IPS DF 19.7 (cell line): ENCODE measurements at regions not wholly inside any gene's neighbourhood (a gene's known extent, or its start where the extent isn't known, plus 50 kb on each side); places are given as distances from the start of the nearest gene placed in this dataset.
"Not testable (repeated sequence)": the region's sequence is repeated elsewhere in the genome, so short reads cannot be mapped to it uniquely, and the experiment has no call there.

Experiments used
- DNase-seq: peaks from one replicate; pipeline ENCODE4 v3.0.0-alpha.2; 2013; ENCODE audit warnings: low read depth, low spot score

DNA sequence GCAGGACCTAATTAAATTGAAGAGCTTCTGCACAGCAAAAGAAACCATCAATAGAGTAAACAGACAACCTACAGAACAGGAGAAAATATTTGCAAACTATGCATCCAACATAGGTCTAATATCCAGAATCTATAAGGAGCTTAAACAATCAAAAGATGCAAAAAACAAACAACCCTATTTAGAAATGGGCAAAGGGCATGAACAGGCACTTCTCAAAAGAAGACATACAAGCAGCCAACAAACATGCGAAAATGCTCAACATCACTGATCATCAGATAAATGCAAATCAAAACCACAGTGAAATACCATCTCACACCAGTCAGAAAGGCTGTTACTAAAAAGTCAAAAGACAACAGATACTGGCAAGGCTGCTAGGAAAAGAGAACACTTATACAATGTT, 189.2 kb downstream of the CYP26B1 start:
- DNase-seq: not testable (repeated sequence)

DNA sequence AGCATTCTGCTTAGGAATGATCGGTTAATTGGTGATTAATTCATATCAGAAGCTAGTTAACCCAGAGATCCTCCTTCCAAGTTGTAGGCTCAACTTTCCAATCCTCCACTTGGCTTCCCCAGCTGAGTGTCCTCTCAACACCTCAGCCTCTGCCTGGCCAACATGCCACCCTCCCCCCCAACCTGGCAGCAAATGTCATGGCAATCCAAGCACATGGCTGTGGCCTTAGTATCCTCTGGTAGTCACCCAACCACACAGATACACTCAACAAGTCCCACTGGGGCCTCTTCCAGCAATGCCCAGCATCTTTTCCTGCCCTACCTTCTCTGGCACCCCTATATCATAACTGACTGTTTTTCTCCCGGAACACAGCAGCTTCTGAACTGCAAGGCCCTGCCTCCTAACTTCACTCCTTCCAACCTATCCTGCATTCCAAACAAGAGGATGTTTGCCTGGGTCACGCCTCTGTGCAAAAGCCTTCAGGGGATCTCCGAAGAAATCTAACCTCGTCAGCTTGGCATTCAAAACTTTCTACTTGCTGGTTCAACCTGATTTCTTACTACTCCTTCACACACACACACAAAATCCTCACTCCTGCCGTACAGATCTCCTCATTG, 195.0 kb downstream of the CYP26B1 start:
- DNase-seq: no peak

DNA sequence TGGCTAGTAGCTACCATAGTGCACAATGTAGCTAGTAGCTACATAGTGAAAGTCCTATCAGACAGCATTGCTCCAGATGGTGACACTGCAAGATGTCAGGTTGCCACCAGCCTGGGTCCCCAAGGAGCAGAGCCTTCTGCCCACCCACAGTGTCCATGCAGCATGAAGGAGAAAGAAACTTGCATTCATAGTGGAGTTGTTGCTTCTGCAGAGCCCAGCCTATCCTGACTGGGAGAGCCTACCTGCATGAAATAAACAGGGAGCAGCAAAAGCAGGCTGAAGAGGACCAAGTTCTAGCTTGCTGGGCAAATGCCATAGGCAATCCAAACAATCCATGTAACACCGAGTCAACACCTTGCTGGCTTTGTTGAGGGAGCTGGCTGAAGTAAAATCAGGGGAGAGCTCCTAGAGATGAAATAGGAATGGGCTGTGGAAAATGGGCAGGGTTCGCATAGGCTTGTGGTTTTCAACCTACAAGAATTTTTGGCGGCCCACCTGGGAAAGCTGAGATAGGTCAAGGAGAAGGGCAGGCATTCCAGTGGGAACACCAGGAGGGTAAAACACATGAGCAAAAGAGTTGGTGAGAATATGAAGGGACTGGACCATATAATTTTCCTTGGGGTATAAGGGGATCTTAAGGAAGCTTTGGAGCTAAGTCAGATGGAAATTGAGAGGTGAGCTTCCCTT, 195.8 kb downstream of the CYP26B1 start:
- no peak for DNase-seq

DNA sequence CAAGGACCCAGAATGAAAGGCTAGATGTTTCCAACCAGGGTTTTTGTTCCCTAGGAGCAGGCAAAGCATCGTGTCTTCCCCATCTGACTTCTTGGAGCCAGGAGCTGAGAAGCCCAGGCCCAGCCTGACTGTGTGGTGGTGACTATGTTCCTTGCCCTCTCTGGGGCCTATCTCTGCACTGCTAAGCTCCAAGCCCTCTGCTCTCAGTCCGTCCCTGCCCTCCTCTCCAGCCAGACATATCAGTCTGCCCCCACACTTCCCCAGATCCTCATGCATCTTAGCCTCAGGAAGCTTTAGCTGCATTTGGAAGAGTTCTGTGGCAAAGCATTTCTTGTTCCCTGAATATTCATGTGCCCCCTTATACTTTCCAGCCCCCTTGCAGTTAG, 196.6 kb downstream of the CYP26B1 start:
- no peak for DNase-seq

DNA sequence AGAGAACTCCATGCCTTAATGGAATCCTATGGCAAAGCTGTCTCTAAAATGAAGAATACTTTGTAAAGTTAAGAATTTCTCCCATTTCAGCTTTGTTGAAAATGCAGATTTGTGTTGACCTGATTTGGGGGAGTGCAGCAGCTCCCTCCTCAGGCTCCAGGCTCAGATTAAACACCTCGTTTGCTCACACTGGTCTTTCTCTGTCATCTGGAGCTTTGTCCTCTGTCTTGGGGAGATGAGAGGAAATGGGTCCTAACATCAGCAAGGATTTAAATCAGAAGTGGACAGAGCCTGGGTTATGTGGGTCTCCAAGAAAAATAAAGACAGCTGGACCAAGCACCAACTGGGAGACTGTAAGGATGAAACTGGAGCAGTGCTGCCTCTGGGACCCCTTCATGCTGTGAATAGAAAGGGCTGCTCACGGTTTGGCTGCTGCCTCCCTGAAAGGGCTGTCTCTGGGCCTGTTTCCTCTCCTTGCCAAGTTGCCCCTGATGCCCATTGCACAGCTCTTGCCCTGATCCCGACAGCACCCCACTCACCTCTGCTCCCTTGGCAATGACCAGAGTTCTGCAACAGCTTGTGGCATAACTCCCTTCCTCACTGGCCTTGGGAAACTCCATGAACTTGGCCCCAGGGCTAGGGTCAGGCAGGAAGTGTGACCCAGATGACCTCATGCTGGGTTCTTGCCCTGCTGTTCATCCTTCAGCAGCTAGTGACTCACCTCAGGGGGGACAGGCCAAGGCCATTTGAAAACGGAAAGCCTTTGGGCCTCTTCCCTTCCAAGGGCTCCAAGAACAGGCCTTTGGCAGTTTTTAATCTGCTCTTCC, 197.2 kb downstream of the CYP26B1 start:
- DNase-seq: no peak

DNA sequence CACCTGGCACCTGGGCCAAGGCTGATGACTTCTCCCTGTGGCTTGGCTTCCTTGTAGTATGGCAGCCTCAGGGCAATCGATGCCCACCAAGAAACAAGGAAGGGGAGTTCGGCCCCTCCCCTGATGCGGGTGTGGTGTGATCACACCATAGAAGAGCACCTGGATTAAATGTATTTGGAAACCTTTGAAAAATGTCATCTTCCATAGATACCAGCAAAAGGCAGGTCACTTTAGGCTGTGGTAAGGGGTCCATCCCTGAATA, 198.2 kb downstream of the CYP26B1 start:
- no peak for DNase-seq

DNA sequence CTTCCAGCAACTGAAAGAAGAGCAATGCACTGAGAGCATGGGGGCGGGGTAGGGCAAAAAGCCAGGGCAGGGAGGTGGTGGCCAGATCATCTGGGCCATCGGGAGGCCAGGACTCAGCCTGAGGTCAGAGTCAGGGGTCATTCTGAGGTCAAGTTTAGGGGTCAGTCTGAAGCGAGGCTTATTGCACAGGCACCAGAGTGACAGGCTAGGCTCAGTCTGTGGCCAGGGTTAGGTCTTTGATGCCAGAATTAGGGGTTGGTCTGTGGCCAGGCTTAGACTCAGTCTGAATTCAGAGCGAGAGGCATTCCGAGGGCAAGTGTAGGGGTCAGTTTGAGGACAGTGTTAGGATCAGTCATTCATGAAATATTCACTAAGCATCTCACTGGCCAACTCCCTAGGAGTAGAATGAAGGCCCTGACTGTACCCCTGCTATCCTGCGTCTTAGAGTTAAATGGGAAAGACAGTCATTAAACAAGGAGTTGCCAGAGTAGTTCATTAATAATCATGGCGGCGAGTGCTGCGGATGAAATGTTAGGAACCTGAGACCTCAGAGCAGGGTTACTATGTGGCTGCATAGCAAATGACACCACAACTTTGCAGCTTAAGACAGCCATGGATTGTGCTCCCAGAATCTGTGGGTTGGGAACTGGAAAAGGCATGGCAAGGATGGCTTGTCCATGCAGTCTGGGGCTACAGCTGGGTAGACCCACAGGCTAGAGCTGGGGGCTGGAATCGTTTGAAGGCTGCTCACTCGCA, 198.7 kb downstream of the CYP26B1 start:
- DNase-seq: no peak

DNA sequence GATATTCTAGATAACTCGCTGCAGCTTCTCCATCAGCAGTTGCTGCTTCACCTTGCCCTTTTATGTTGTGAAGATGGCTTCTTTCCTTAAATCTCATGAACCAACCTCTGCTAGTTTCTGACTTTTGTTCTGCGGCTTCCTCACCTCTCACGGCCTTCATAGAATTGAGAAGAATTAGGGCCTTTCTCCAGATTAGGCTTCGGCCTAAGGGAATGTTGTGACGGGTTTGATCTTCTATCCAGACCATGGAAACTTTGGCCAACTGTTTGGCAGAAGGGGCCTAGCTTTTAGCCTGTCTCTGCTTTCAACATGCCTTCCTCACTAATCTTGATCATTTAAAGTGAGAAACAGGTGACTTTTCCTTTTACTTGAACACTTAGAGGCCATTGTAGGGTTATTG, 199.9 kb downstream of the CYP26B1 start:
- DNase-seq: no peak

DNA sequence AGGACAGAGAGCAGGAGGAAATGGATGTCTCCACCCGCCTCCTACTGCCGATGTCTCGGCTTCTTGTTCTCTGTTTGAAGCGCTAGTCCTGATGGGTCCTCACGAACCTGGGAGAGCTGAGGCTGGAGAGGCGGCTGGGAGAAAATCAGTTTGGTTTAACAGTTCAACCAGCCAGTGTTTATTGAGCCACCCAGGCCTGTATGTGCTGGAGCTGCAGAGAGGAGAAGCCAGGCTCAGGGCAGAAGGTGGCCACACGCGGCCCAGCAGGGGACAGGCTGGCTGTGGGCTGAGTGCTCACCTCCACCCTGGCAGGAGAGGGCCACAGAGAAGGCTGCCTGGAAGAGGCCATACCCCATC, 202.1 kb downstream of the CYP26B1 start:
- DNase-seq: no peak

DNA sequence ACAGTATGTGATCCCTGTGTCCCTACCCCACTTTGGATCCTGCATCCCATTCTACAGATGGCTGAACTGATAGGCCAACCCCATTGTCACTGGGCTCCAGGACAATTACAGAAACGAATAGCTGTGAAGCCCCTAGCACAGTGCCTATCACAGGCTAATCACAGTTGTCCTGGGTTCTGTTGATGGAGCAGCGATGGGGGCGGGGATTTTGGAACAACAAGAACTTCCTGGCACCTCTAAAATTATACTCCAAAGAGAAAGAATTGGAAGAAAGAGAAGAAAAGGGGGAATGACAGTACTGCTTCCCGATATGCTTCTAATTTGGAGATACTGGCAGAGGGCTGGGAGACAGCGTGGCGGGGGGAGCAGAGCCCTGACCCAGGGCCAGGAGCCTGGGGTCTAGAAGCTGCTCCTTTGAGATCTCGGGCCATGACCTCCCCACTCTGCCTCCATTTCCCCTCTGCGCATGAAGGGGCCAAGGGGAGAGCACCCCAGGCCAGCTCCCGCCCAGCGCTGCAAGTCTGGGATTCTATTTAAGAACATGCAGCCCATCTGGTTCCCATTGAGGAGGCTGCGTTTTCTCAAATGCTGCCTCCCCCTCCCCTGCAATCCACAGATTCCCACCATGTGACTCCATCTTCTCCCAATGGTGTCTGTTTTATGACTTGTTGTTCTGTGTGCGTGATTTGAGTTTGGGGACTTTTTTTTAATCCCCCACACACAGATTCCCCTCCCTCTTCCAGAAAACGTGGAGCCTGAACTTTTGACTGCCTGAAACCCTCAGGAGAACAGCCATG, 202.7 kb downstream of the CYP26B1 start:
- DNase-seq: no peak

DNA sequence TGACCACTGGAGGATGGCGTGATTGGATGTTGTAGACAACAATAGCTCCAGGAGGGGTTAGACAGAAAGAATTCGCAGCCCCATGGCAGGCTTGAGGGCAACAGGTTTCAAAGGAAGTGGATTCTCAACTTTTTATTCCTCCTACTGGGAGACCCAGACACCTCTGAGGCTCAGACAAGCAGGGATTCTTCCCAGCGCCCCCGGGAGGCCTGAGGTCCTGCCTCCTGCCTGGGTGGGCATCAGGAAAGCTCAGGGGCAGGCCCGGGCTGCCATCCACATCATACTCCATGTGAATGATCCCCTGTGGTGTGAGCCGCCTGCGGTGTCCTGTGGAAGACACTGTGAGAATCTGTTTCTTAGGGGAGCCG, 203.5 kb downstream of the CYP26B1 start:
- DNase-seq: no peak

DNA sequence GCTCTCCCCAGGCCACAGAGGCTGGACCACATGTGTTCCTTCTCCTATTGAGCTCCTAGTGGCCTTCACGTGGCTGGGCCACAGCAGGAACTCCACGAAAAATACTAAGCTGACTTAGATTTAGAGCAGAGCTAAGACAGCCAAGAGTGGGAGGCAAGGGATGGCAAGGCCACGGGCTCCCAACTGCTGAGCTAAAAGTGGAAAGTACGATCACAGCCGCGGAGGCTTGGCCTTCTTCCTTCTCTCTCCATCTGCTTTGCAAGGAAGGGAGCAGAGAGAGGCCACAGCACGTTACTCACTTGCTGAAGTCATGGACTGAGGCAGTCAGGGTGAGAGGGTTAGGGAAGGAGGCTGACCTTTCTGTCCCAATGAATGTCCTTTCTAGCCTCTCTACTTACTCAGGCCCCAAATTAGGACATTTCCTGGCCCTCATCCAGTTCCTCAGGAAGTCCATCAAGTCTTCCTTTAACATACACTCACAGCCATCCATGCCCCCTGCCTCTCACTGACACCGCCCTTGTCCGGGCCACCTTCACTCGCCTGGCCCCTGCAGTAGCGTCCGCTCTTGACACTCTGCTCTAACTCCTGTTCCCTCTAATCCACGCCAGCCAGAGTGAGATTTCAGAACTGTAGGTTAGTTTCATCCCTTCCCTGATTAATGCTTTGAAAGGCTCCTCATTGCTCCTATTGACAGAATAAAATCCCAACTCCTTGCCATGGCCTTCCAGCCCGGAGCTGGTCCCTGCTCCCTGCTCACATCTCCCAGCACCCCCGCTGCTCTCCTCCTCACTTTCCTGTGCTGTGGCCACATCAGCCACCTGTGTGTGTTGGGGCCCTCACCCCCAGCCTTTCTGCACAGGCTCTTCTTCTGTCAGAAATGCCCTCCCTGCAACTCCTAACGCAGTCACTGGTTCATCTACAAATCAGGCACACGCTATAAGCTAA, 204.2 kb downstream of the CYP26B1 start:
- no peak for DNase-seq

DNA sequence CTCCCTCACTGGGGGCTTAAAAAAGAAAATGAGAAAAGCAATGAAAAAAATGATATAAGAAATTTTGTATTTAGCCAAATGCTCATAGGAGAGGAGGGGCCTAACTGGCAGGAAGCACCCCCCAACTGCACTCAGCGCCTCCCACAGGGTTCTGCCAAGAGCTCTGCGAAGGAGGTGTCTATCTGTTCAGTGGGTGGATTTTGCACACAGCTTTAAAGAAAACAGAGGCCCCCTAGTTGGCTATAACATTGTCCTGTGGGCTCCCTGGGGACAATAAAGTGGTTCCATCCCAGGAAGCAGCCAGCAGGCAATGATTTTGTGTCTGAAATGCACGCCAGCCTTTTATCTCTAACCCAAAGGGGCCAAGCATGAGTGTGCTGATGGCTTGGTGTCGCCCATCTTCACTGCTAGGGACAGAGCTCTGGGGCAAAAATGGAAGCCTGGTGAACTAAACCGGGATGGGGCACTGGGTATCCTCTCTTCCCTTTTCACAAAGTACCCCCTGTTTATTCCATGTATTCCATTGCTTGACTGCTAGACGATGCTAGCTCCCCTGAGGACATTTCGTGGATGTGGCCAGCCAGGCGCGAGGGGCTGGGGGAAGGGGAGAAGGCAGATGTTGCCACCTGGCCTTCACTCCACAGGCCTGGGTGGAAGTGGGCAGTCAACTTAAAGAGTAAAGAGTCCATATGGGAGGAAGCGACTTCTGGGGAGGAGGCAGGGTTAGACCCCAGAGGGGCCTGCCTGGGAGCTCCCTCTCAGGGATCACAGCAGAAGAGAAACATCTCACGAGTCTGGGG, 205.7 kb downstream of the CYP26B1 start:
- no peak for DNase-seq

DNA sequence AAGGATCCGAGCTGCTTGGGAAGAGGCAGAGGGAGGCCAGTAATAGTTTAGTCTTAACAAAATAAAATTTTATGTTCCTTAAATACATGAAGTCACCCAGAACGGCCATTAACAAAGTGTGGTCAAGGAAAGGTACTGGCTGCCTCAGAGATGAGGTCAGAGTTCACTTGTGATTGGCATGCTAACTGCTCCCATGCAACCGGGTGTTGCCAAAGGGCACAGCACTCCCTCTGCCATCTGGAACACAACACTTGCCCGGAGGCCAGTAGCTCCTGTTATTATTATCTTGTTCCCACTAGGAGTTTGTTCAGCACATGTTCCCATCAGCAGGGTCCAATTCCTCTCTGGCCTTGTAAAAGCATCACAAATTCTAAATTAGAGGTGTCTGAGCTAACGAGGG, 207.0 kb downstream of the CYP26B1 start:
- DNase-seq: no peak

DNA sequence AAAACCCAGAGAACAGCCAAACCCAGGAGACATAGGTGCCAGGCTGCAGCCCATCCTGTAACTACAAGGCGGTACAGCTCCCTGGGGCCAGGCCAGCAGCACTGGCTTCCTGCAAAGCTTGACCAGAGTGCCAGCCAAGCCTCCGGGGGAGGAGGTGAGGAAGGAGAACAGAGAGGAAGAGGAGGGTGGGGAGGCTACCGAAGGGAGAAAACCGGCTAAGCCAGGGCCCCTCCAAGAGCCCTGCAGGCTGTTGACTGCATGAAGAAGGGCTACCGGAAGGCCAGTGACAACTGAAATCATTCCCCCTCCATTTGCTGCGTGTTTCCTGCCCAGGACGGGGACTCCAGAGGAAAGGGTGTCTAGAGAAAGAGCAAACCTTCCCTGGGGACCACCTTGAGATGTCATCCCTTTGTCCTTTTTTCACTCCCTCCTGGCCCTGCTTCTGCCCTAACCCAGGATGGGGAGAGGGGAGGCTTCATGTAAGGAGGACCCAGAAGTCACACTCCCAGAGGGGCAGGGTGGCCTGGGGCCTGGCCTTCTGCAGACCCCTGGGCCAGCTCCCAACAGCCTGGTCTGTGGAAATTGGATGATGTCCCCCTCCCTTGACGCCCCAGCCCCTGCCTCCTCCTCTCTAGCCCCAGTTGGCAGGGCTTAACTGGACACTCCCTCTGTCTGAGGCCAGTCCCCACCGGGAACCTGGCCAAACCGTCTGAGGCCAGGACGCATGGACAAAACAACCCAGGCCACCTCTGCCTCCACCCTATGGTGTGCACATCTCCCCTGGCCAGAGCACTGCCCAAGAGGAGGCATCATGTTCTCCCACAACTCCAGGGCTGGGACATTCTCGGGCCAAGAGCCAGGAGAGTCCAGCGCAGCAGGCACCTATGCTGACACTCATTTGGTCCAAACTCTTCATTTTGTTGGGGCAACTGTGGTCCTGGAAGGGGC, 207.8 kb downstream of the CYP26B1 start:
- DNase-seq: no peak

DNA sequence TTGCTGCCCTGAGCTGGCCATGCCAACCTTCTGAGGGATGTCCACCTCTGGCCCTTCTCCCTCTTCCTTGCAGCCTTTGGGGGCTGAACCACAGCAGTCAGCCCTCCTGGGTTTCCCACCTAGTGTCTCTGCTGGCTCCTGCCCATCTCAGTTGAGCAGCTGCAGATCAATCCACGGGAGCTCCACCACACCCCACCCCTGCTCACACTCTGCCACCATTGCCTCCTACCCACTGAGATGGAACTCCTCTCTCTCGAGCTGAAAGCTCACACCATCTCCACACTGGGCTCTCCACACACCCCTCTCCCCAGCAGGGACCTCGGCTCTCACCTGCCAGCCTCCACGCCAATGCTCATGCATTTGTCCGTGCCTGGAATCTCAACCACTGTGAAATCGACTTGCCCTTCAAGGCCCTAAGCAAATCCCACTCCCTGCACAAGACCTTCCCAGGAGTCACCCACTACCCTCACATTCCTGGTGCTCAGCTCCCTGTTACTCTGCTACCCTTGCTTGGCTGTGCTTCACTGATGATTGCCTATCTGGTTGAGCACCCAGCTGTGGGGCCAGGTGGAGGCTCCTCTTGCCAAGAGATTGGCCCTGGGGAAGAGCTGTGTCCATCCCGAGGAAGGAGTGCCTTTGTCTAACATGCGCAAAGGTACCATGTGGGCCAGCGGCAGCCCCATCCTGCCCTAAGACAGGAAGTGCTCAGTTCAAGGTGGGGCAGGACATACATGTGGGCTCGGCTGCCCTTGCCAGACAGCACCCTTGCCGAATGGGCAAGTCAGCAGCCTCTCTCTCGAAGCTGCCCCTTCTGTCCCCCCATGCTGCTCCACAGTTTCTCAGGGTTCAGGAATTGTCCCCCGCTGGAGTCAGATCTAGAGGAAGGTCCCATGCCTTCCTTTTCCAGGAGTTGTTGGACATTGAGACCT, 208.7 kb downstream of the CYP26B1 start:
- no peak for DNase-seq

DNA sequence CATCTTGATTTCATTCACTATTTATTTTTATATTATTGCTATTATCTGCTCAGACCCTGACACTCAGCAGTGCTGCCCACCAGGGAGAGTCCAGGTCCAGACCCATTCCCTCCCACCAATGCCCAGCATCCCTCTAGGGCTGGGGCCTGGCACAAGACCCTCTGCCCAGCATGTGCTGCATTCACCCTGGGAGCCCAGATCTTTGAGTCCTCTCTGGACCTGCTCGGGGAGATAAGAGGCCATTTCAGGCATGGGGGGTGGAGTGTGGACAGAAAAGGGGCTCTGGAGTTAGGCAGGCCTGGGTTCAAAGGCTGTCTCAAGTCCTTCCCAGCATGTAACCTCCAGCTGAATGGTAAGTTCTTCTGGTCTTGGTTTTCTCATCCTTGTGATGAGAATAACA, 209.6 kb downstream of the CYP26B1 start:
- DNase-seq: no peak

DNA sequence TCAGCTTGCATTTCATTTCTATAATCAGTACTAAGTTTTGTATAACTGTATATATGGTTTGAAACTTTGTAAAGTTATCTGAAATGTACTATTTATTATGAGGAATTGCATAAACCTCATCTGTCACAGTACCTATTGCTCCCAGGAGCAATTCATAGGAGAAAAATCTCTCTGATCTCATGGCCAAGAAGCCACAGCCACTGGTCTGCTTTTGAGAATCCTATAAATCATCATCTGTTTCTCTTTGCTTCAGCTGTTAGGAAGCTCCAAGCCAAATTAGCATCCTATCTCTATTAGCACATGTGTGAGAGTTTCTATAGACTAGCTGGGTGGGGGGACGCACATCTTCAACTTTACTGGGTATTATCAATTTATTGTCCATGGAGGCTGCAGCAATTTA, 210.3 kb downstream of the CYP26B1 start:
- DNase-seq: no peak
